Kidney (tissue), 13 donors: ENCODE measurements at regions not wholly inside any gene's neighbourhood (a gene's known extent, or its start where the extent isn't known, plus 50 kb on each side); places are given as distances from the start of the nearest gene placed in this dataset.

Source experiments
- DNase-seq, 5 donors: peaks; one replicate each; pipeline ENCODE4 v3.0.0-alpha.2; 2013 to 2020
- FAIRE-seq: peaks from 2 replicates; lab custom pipeline; 2012; peaks lifted over from hg19 to GRCh38; lab: Jason Lieb, UNC
- H3K27ac ChIP-seq, 2 donors: one replicate each; pipeline ENCODE4 v1.7.0; 2013; ENCODE audit warnings: low read depth in 2 of 2, low read length in 2 of 2, inconsistent platforms in 1 of 2
- H3K27me3 ChIP-seq: one replicate; pipeline ENCODE4 v1.7.1; 2013; ENCODE audit warnings: low read length, inconsistent platforms; ENCODE audit not compliant: control insufficient read depth, insufficient read depth
- H3K36me3 ChIP-seq, 3 donors: one replicate each; pipeline versions ENCODE4 v1.7.0 to v1.7.1; 2013; ENCODE audit warnings: low read length in 3 of 3, control low read depth in 1 of 3, inconsistent platforms in 1 of 3; ENCODE audit not compliant: insufficient read depth in 3 of 3, control insufficient read depth in 2 of 3
- H3K4me1 ChIP-seq, 3 donors: one replicate each; pipeline versions ENCODE4 v1.7.0 to v1.7.1; 2013; ENCODE audit warnings: low read length in 3 of 3, inconsistent platforms in 1 of 3, low read depth in 1 of 3; ENCODE audit not compliant: control insufficient read depth in 2 of 3, insufficient read depth in 2 of 3
- H3K4me3 ChIP-seq, 3 donors: one replicate each; pipeline versions ENCODE4 v1.7.0 to v1.8.1; 2013; ENCODE audit warnings: low read length in 3 of 3, control low read depth in 1 of 3, inconsistent platforms in 1 of 3
- H3K9ac ChIP-seq, 3 donors: one replicate each; pipeline versions ENCODE4 v1.7.0 to v1.7.1; 2013; ENCODE audit warnings: low read length in 3 of 3, control low read depth in 1 of 3, inconsistent platforms in 1 of 3
- H3K9me3 ChIP-seq, 3 donors: one replicate each; pipeline versions ENCODE4 v1.7.0 to v1.7.1; 2013; ENCODE audit warnings: low read length in 3 of 3, control low read depth in 1 of 3, inconsistent platforms in 1 of 3; ENCODE audit not compliant: control insufficient read depth in 2 of 3, insufficient read depth in 1 of 3
- CTCF ChIP-seq: IDR thresholded peaks from 3 replicates; pipeline ENCODE4 v1.5.1; 2012; ENCODE audit warnings: mild to moderate bottlenecking, moderate library complexity, borderline replicate concordance; ENCODE audit not compliant: insufficient read depth; ENCODE audit errors: extremely low read depth
- intact Hi-C: fragments of 100-400 bp; cut with DNase I; formaldehyde crosslinking; loops from one replicate; pipeline ENCODE4 v1.11.1; 2022
- donor health status: control.
- donor health status: control.
- donor health status: control.
- donor health status: control.
- donor health status: control.
- donor health status: DM: yes; HTN: yes; CAD: no.
- donor health status: Normal renal cell carcinoma (clear cell type).

DNA sequence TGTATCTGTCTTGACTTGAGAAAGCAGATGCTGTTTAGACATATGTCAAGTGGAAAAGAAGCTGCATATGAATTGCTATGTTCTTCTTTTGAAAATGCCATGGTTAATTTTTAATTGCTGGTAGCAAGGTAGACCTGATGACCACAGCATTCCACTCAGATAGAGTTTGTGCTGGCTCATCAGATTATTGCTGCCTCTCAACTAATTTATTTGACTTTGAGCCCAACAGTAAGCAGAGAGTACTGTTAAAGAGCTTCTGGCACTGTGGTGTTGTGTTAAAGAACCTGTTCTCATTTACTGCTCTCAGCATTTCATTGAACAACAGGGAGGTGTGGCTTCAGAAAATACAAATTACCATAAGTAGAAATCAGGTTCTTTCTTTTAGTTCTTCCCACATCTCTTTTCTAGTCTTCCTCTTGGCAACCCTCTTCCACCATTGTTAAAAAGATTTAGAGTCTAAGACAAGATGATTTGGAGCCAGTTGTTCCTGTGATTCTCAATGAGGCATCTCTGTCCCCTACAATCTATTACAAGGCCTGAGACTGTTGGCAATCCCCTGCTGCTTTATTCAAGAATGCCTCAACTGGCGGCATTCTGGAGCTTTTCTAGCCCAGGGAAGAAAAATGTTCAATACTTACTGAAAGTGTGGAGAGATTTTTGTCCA lies 967.6 kb upstream of the GJE1 start:
- FAIRE-seq (no peak), DNase-seq (peak in 1 of 5 donors; percentile 46)
- no peaks in the 10 kb centered on the region for H3K27me3 ChIP-seq
- H3K9me3 ChIP-seq = no peaks in the 10 kb centered on the region
- peaks cover 0 to 10% (median 5%) of the 10 kb centered on the region in 3 donors for H3K4me1 ChIP-seq
- H3K27ac ChIP-seq = peak overlapping the region; percentile 74 to 79
- intact Hi-C loops = no loop called here
- TF ChIP-seq CTCF = no peak
- no peaks in the 10 kb centered on the region for H3K36me3 ChIP-seq
- peak overlapping the region in 2 of 3 donors; percentile 19 to 25 for H3K4me3 ChIP-seq
- no peak overlapping the region for H3K9ac ChIP-seq

DNA sequence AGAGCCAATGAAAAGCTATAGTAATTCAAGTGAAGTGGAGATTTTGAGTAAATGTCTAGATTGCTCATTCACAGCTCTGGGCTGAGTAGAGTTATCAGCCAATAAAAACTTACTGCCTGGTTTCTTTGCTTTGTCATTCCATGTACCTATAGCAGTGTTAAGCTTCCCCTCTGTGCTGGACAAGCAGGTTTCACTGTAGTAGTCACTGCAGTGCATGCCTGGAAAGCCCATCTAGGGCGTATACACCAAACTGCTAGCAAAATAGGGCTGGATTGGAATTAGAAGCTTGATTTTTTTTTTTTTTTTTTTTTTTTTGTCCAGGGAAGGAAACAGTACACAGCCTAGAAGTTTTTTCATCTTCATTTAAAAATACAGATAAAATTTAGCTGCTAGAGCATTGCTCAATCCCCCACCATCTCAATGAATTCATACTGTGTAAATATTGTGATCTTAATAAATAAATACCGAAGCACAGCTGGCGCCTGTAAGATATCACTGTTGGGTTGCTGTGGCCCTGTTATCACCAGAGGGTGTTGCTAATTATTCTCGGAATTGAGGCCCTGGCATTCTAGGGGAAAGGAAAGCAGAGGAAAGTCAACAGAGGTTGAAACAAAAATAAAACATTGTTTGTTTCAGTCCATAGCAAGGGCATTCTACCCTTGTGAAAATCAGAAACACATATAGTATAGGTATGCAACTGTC lies 968.5 kb upstream of the GJE1 start:
- peak in 1 of 5 donors; percentile 9 for DNase-seq
- no peak for TF ChIP-seq CTCF
- H3K4me3 ChIP-seq = peak overlapping the region in 1 of 3 donors; percentile 25
- H3K9me3 ChIP-seq = no peaks in the 10 kb centered on the region
- no peak overlapping the region for H3K9ac ChIP-seq
- peak overlapping the region; percentile 74 to 79 for H3K27ac ChIP-seq
- intact Hi-C loops = no loop called here
- H3K36me3 ChIP-seq = no peaks in the 10 kb centered on the region
- peaks cover 0 to 10% (median 5%) of the 10 kb centered on the region in 3 donors for H3K4me1 ChIP-seq
- no peak for FAIRE-seq
- H3K27me3 ChIP-seq = no peaks in the 10 kb centered on the region

DNA sequence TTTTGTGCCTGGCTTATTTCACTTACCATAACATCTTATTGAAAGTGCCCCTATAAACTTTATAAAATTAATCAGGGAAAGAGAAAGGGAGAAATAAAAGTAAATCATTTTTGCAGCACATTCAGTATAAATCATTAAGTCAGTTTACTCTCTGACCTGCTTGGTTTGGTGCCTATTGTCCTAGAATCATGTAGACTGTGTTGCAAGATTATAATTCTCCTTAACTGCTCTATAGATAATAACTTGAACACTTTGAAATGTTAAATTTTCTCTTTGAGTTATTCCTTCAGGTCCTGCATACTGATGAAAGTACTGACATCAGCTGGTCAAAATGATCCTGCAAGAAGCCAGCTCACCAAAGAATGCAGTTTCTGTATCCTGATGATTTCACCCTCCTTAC lies 969.6 kb upstream of the GJE1 start:
- TF ChIP-seq CTCF = no peak
- no peak overlapping the region for H3K4me3 ChIP-seq
- FAIRE-seq (no peak), DNase-seq (no peak)
- H3K27me3 ChIP-seq = no peaks in the 10 kb centered on the region
- intact Hi-C loops = no loop called here
- H3K9me3 ChIP-seq = no peaks in the 10 kb centered on the region
- peaks cover 0 to 10% (median 5%) of the 10 kb centered on the region in 3 donors for H3K4me1 ChIP-seq
- no peak overlapping the region for H3K9ac ChIP-seq
- H3K27ac ChIP-seq = no peak overlapping the region
- no peaks in the 10 kb centered on the region for H3K36me3 ChIP-seq
